ENCODE measurements at regions not wholly inside any gene's neighbourhood (a gene's known extent, or its start where the extent isn't known, plus 50 kb on each side); places are given as distances from the start of the nearest gene placed in this dataset.

DNA sequence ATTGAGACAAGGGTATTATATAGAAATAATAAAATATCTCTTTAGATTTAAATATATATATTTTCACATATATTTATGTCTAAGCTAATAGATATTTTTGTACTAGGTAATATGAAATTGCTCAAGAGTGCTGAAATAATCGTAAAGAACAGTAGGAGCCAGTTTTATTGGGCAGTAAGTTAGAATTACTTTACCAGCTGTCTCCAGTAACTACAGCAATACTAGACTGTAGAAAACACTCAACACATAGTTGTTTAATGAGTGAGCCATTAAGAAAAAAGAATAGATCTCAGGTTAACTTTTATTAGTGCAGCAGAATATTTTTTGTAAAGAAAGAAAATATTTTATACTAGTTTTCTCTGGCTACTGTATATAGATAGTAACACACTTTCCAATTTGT is 715.2 kb downstream of the TRIML1 start:
- no peak for DNase-seq

GRCh38 chr4:188858696-188859095 is 719.5 kb downstream of the TRIML1 start:
- DNase-seq, result no peak

DNA sequence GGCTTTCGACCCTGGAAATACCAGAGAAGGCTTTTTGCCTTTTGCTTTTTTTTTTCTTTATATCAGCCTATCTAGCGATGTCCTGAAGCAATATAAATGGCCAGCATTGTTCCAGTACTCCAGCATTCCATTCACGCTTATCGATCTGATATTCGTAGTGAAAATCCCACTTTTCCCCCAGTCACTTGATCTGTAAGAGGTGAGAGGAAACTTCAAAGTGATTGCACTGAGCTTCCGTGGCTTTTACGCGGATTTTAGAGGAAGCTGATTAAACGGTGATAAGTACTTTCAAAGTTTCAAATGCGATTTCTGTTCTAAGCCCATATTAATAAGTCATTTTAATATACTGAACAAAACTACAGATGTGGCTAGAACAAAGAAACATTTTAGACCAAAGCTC is 725.5 kb downstream of the TRIML1 start:
- no peak for DNase-seq

DNA sequence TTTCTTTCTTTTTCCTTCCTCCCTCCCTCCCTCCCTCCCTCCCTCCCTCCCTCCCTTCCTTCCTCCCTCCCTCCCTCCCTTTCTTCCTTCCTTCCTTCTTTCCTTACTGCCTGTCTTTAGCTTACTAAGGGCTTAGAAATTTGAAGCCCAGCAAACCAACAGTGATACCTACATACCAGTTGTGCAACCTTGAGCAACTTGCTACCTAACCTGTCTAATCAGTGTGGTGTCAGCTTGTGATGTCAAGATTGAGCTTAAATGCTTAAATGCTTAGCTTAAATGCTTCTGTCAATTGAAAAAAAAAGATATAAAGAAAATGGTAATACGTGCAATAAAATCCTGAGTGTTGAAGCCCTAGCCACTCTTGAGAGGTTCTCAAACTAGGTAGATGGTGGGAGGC is 728.6 kb downstream of the TRIML1 start:
- no peak for DNase-seq

GRCh38 chr4:188869581-188869980 is 730.3 kb downstream of the TRIML1 start:
- DNase-seq, result no peak

- DNase-seq, result no peak
Observed at GRCh38 chr4:188872809-188873208, 733.6 kb downstream of the TRIML1 start.

DNA sequence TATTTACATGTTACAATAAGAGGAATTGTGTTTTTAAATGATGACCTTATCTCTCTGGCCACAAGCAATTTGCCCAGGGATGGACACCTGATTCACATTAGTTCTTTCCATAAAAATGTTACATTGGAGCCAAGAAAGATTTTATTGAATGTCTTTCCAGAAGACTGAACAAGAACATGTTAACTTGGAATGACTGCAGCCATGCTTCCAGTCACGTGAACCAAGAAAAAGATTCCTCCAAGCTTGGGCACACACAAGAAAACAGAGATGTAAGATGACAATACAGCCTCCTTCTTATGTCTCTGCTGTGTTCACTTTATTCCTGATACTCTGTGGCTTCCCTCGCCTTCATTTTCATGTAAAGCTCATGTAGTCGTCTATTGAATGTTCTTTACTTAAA is 737.6 kb downstream of the TRIML1 start:
- no peak for DNase-seq

DNA sequence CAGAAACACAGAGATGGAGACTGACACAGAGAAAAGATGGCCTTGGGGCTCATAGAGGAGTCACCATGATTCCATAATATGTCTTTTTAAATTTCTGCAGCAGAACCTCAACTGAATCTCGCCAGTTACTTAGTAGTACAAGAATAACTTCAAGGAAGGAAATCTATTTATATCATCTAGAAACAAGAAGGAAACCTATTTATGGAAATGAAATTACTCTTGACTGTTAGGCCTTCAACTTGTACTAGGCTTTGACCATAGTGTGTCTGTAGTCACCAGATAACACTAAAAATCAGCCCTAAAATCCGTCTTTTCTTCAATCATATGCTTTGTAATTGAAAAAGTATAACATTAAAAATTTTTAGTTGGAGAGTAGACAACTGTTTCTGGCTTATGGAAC is 740.4 kb downstream of the TRIML1 start:
- DNase-seq, result no peak

GRCh38 chr4:188887905-188888304 is 748.7 kb downstream of the TRIML1 start:
- no peak for DNase-seq

GRCh38 chr4:188892837-188893236 is 753.6 kb downstream of the TRIML1 start:
- no peak for DNase-seq

- no peak for DNase-seq
Observed at GRCh38 chr4:188903986-188904385, 764.7 kb downstream of the TRIML1 start.

DNA sequence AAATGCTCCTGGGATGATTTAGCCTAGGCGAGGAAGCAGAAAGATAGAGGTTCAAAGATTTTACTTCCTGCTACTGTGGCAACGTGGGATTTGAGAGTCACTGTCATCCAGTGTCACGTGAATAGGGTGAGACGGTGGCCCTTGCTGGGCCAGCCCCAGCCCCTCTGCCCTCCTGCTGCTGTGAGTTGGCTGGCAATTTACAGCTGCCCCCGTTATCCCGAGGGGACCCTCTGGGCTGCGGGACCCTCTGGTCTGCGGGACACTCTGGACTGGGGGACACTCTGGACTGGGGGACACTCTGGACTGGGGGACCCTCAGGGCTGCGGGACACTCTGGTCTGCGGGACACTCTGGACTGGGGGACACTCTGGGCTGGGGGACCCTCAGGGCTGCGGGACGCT is 765.4 kb downstream of the TRIML1 start:
- DNase-seq, result no peak

GRCh38 chr4:188905248-188905647 is 766.0 kb downstream of the TRIML1 start:
- DNase-seq, result no peak

GRCh38 chr4:188911199-188911598 is 772.0 kb downstream of the TRIML1 start:
- DNase-seq, result no peak

DNA sequence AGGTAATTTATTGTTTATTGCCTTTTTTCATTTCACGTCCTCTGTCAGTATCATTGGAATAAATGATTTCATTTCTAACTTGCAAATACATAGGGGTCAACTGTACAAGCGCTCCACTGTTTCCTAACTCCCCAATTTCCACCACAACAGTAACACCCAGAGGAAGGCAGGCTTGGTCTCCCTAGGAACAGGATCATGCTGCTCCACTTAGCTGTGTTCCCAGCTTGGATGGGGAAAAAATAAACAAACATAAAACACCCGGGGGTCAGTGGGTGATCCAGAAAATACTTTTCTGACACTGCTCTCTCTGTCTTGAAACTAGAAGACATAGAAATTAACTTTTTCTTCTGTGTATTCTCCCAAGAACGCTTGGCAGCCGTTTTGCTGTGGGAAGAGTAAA is 772.5 kb downstream of the TRIML1 start:
- DNase-seq, result no peak

DNA sequence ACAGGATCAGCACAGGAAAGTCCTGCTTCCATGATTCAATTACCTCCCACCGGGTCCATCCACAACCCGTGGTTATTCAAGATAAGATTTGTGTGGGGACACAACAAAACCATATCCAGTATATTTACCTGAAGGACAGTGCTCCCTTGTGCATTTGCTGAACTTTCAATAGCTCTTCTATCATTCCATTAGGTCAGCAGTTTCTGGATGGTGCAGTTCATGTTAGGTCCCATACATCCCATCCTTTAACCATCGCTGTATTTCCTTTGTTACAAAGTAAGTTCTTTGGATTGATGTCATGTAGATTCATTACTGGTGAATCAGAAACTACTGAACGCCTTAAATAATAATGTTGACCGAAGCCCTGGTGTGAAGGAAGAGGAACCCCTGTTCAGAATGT is 775.9 kb downstream of the TRIML1 start:
- DNase-seq, result no peak

- DNase-seq, result no peak
Observed at GRCh38 chr4:188918787-188919186, 779.5 kb downstream of the TRIML1 start.

- DNase-seq, result no peak
Observed at GRCh38 chr4:188930822-188931221, 791.6 kb downstream of the TRIML1 start.

DNA sequence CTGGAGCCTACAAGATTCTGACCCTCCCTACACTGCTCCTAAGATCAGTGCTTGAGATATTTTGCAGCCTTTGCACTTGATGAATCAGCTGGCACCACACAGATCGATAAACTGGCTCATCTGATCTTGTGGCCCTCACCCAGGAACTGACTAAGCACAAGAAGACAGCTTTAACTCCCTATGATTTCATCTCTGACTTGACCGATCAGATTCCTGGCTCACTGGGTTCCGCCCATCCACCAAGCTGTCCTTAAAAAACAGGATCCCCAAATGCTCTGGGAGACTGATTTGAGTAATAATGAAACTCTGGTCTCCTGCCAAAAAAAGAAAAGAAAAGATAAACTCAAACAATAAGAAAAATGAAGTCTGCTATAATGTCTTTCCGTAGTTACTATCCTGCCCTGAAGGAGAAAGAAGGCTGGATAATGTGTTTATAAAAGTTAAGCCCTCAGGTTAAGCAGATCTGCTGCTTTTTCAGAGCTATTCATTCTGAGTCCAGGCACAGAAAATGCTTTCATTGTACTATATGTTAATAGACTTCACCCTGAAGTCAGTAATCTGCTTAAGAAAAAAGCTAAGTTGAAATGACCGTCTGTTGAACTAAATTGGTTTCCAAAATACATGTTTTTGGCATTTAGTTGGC is 795.2 kb downstream of the TRIML1 start:
- no peak for DNase-seq

- DNase-seq, result no peak
Observed at GRCh38 chr4:188941524-188942119, 802.4 kb downstream of the TRIML1 start.

DNA sequence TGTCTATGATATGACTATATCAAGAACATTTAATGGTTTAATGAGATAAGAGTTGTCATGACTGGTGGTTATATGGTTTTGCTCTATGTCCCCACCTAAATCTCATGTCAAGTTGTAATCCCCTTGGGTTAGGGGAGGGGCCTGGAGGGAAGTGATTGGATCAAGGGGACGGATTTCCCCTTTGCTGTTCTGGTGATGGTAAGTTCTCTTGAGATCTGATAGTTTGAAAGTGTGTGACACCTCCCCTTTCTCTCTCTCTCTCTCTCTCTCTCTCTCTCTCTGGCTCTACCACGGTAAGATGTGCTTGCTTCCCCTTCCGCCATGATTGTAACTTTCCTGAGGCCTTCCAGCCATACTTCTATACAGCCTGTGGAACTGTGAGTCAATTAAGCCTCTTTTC is 803.4 kb downstream of the TRIML1 start:
- DNase-seq, result no peak

DNA sequence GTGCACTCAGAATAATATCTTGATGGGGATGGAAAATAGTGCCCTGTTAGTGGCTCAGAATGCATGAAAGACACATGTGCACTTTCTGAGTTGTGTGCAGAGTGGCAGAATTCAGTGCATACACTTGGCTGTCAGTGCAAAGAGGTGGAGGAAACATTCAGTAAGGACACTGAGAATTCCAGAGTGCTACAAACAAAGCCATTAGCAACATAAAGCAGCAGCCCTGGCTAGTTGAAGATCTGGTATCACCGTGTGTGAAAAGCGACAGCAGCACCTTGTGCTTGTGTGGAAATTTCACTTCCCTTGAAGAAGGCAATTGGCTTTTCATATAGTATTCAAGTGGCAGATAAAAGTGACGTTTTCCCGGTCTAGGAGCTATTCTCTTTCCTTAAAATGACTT is 810.4 kb downstream of the TRIML1 start:
- no peak for DNase-seq

DNA sequence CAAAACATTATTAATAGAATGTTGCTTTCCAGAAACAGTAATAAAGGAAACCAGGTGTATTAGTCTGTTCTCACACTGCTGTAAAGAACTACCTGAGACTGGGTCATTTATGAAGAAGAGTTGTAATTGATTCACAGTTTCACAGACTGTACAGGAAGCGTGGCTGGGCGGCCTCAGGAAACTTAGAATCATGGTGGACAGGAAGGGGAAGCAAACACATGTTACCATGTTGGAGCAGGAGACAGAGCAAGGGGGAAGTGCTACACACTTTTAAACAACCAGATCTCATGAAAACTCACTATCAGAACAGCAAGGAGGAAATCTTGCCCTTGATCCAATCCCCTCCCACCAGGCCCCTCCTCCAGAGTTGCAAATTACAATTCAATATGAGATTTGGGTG is 815.8 kb downstream of the TRIML1 start:
- no peak for DNase-seq

DNA sequence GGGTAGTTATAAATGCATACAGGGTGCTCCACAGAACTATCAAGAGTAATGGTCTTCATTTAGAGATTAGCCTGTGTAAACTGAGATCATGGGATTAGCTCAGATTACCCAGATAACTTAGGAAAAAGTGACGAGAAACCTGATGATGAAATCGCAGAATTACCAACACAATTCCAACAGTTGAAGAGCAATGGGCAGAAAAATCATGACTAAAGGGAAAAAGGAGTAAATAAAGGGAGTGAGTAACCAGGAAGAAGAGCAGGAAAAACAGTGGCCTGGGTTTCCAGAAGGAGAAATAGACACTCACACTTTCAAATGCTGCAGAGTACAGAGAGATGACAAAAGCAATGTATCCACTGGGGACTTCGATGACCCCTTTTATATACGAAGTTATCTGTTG is 817.3 kb downstream of the TRIML1 start:
- DNase-seq, result no peak

DNA sequence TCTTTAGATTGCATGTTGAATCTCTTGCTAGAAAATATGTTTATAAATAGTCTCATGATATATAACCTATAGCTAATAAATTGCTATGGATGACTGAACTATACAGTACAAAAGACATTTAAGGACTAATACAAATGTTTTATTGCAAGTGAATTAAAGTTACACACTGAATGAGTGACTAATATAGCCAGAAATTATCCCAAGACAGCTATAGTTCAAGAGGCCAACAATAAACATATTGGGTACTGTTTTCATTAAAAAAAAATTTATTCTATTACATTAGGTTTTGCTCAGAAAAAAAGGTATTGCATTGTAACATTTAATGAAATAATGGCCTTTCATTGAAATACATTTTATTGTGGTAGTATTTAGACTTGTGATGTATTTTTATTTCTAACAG is 819.1 kb downstream of the TRIML1 start:
- no peak for DNase-seq

All from right kidney (tissue), 1 donor.